BE2C (cell line): ENCODE measurements at regions not wholly inside any gene's neighbourhood (a gene's known extent, or its start where the extent isn't known, plus 50 kb on each side); places are given as distances from the start of the nearest gene placed in this dataset.

Experiments
- DNase-seq: peaks from one replicate; pipeline ENCODE4 v3.0.0-alpha.2; 2020
- H3K27me3 ChIP-seq: fragments of 250-450 bp; sonication (Bioruptor Pico); 2 replicates; pipeline ENCODE4 v1.5.1; 2020; ENCODE audit warnings: mild to moderate bottlenecking
- H3K36me3 ChIP-seq: fragments of 250-450 bp; sonication (Bioruptor Pico); 2 replicates; pipeline ENCODE4 v1.5.1; 2020; ENCODE audit warnings: mild to moderate bottlenecking
- H3K4me1 ChIP-seq: fragments of 250-450 bp; sonication (Bioruptor Pico); 2 replicates; pipeline ENCODE4 v1.5.1; 2020
- H3K4me3 ChIP-seq: 2 replicates; pipeline ENCODE4 v1.5.1; 2011; ENCODE audit warnings: low read depth, low read length
- H3K9me3 ChIP-seq: fragments of 250-450 bp; sonication (Bioruptor Pico); 2 replicates; pipeline ENCODE4 v1.5.1; 2020
- CTCF ChIP-seq: IDR thresholded peaks from 2 replicates; pipeline ENCODE4 v1.5.1; 2012; ENCODE audit warnings: mild to moderate bottlenecking, low read depth, low read length

GRCh38 chr5:44907396-44907795 is 98.6 kb downstream of the MRPS30 start:
- TF ChIP-seq CTCF = no peak
- Histone ChIP-seq H3K4me3 (no peak overlapping the region), H3K27me3 (no peaks in the 10 kb centered on the region; the same call in 1 of the 2 replicates), H3K9me3 (no peaks in the 10 kb centered on the region; the same call in 1 of the 2 replicates), H3K4me1 (no peaks in the 10 kb centered on the region), H3K36me3 (no peaks in the 10 kb centered on the region)
- DNase-seq = no peak

- TF ChIP-seq CTCF = no peak
- Histone ChIP-seq H3K4me1 (no peaks in the 10 kb centered on the region), H3K27me3 (no peaks in the 10 kb centered on the region; the same call in none of the 2 replicates), H3K36me3 (no peaks in the 10 kb centered on the region), H3K4me3 (no peak overlapping the region), H3K9me3 (no peaks in the 10 kb centered on the region; the same call in 1 of the 2 replicates)
- no peak for DNase-seq
Observed at GRCh38 chr5:44909004-44909403, 100.3 kb downstream of the MRPS30 start.

- H3K4me3 ChIP-seq = no peak overlapping the region
- TF ChIP-seq CTCF = no peak
- no peaks in the 10 kb centered on the region for H3K4me1 ChIP-seq
Observed at GRCh38 chr5:44911501-44911900, 102.8 kb downstream of the MRPS30 start.

GRCh38 chr5:44914221-44914620 is 105.5 kb downstream of the MRPS30 start:
- no peaks in the 10 kb centered on the region for H3K4me1 ChIP-seq
- H3K27me3 ChIP-seq = peaks cover 4% of the 10 kb centered on the region
- no peak for TF ChIP-seq CTCF
- H3K9me3 ChIP-seq = no peaks in the 10 kb centered on the region
- DNase-seq = no peak
- no peak overlapping the region for H3K4me3 ChIP-seq
- no peaks in the 10 kb centered on the region for H3K36me3 ChIP-seq

More at GRCh38 chr5:44911501-44911900, 102.8 kb downstream of the MRPS30 start:
- H3K9me3 ChIP-seq = no peaks in the 10 kb centered on the region; the same call in 1 of the 2 replicates
- DNase-seq = no peak
- no peaks in the 10 kb centered on the region for H3K36me3 ChIP-seq
- H3K27me3 ChIP-seq = no peaks in the 10 kb centered on the region; the same call in 1 of the 2 replicates

- no peak overlapping the region for H3K4me3 ChIP-seq
- no peak for TF ChIP-seq CTCF
- H3K27me3 ChIP-seq = peaks cover 4% of the 10 kb centered on the region
- no peaks in the 10 kb centered on the region for H3K36me3 ChIP-seq
- no peaks in the 10 kb centered on the region for H3K9me3 ChIP-seq
- no peak for DNase-seq
- H3K4me1 ChIP-seq = no peaks in the 10 kb centered on the region
Observed at GRCh38 chr5:44919560-44919959, 110.8 kb downstream of the MRPS30 start.

- no peak for DNase-seq
- Histone ChIP-seq H3K4me1 (no peaks in the 10 kb centered on the region), H3K4me3 (no peak overlapping the region), H3K27me3 (no peaks in the 10 kb centered on the region), H3K36me3 (no peaks in the 10 kb centered on the region), H3K9me3 (no peaks in the 10 kb centered on the region)
- TF ChIP-seq CTCF = no peak
Observed at GRCh38 chr5:44927115-44927733, 118.5 kb downstream of the MRPS30 start.
